ENCODE measurements at regions not wholly inside any gene's neighbourhood (a gene's known extent, or its start where the extent isn't known, plus 50 kb on each side); places are given as distances from the start of the nearest gene placed in this dataset.
"Not testable (repeated sequence)": the region's sequence is repeated elsewhere in the genome, so short reads cannot be mapped to it uniquely, and the experiment has no call there.

GRCh38 chr18:61669320-61669719 is 223.5 kb downstream of the RNF152 start:
- DNase-seq = no peak

GRCh38 chr18:61666876-61667590 is 225.8 kb downstream of the RNF152 start:
- DNase-seq = no peak

GRCh38 chr18:61664419-61665084 is 228.3 kb downstream of the RNF152 start:
- DNase-seq = no peak

GRCh38 chr18:61662726-61663125 is 230.1 kb downstream of the RNF152 start:
- no peak for DNase-seq

DNA sequence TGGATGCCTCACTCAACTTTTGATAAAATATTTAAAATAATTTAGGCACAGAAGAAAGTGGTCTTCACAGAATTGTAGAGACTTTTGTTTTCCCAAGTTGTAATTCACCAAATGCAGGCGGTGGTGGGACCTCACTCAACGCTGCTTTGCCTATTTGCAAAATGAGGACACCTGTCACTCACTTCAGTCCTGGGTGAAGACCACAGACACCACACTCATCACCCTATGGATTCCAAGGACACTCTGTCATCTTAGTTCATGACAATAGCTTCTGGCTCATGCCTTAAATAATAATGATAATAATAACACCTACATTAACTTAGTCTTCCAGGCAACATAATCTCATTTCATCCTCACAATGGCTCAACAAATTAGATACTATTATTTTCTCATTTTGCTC is 234.4 kb downstream of the RNF152 start:
- DNase-seq = no peak

- no peak for DNase-seq
Observed at GRCh38 chr18:61657066-61657732, 235.6 kb downstream of the RNF152 start.

GRCh38 chr18:61655630-61656029 is 237.2 kb downstream of the RNF152 start:
- no peak for DNase-seq

GRCh38 chr18:61653823-61654551 is 238.8 kb downstream of the RNF152 start:
- DNase-seq = no peak

GRCh38 chr18:61651880-61652268 is 240.9 kb downstream of the RNF152 start:
- DNase-seq = no peak

GRCh38 chr18:61651145-61651879 is 241.5 kb downstream of the RNF152 start:
- no peak for DNase-seq

DNA sequence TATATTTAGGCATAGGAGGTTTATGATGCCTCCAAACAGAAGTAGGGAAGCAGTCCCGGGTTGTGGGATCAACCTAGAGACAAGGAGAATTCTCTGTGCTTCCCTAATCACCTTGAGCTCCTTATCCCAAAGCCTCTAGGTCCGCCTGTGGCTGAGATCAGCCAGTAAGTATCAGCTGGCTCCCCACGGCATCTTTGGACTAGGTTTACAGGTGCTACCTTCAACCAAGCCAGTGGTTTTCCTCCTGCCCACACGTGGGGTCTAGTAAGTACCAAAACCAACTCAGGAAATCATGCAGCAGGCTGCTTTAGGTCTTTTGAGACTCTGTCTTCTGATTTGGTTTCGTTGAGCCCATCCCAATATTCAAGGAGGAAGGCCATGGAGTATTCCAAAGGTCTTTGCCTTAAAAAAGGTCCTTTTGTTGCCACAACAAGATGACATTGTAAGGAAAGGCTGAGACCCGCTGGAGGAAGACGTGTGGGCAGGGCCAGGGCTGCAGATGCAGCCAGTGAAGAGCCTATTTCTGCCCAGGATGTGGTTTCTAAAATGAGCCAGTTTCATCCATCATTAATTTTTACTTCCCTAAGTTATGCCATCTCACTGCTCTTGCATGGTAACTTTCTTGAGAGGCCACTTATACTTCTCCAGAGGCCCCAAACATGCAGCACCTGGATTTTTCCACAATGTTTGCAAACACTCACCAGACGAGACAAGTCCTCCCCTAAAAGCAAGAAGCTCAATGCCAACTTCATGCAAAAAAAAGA is 248.7 kb downstream of the RNF152 start:
- no peak for DNase-seq

- DNase-seq = no peak
Observed at GRCh38 chr18:61639886-61640285, 252.9 kb downstream of the RNF152 start.

DNA sequence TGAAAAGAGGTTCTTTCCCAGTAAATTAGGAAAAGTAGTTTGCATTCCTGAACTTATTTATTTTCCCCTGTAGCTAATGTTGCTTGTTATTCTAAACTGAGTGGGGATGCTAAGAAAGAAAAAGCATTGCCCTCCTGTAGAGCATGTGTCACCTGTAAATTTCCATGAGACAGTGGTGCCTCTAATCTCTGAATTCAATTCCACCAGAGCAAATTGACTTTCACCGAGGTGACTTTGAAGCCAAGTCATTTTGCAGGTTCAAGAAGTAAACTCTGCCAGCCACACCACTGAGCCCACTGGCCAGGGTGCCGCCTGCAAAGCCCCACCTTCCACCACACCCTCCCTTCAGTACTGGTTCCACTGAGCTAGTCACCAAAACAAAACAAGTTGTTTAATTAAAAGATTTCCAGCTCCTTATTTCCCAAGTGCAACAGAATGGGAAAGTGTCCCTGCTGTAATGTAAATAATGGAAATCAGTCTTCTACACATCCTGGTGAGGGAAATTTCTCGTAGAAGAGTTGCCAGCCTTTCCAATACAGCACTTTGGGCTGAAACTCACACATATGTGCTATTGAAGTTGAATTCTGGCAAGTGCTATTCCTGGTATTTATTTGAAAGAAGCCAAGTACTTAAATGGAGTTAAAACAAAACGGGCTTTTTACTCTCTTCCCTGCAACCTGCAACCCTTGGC is 254.8 kb downstream of the RNF152 start:
- no peak for DNase-seq

GRCh38 chr18:61637319-61637718 is 255.5 kb downstream of the RNF152 start:
- no peak for DNase-seq

DNA sequence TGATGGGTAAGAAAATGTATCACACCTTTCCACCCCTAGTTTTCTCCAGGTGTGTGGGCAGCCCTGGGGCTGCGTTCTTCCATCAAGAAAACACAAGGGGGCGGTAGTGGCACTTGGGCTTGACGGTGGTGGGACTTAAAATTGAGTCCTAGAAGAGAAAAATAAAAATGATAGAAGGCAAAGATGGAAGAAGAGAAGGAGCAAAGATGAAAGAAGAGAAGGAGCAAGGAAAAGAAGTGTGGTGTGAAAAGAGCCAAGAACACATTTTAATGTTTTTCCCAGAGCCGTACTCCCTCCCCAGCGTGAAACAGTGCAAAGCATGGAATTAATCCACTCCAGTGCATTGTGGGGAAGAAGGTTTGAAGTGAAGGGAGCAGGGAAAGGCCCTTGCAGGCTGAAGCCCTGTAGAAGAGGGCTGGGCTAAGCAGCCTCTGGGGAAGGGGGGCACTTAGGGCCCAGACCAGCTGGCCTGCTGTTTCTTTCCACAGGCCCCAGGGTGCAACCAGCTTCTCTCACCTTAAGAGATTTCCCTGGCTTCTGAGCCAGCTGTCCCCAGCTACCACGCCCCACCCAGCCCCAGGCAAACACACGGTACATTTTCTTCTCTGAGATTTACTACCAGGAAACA is 256.8 kb downstream of the RNF152 start:
- peak; percentile 1 to 48 for DNase-seq

DNA sequence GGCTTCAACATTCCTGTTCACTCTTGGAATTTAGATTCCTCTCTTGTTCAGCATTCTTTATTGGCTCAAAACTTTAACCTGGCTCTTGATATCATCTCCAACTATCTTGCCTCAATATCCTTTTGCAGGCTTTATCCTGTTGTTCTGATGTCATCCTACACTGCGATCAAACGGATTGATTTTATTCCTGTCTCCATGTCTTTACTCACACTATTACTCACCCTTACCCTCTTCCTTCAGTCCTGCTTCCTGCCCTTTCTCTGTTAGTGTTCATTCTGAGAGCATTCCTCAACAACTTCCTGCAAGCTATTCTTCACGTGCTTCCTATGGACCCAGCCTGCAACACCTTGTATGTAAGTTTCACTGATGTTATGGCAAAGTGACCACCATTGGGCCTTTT is 264.7 kb downstream of the RNF152 start:
- no peak for DNase-seq

DNA sequence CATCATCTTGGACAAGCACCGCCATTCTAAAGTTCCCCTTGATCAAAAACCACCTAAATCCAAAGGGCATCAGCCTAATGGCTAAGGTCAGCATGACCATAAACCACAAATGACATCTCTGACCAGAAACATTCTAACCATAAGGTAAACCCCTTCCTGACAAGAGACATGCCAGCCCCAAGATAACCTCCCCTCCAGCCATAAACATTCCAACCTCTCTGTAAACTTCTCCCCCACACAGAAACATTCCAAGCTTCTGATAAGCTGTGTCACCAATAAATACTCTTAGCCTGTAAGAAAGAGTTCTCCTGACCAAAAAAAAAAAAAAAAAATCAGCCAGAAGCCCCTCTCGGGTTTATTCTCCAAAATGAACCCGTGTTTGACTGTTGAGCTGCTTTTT is 268.2 kb downstream of the RNF152 start:
- not testable (repeated sequence) for DNase-seq

DNA sequence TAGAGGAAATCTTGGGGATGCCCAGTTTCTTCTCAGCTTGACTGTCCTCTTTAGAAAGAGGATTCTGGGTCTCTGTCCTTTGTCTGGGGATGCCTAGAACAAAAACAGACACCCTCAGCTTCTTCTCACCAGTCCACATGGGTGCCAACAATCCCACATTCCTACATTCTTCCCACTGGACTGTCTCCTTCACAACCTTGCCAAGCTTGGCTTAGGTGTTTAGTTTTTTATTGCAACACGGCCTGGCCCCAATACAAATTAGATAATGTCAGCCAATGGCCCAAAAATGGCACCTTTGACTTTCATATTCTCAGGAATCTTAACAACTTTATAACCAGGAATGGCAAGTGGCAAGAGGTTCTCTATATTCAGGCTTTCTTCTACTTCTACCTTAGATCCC is 273.0 kb downstream of the RNF152 start:
- no peak for DNase-seq

- DNase-seq = no peak
Observed at GRCh38 chr18:61618816-61619215, 274.0 kb downstream of the RNF152 start.

DNA sequence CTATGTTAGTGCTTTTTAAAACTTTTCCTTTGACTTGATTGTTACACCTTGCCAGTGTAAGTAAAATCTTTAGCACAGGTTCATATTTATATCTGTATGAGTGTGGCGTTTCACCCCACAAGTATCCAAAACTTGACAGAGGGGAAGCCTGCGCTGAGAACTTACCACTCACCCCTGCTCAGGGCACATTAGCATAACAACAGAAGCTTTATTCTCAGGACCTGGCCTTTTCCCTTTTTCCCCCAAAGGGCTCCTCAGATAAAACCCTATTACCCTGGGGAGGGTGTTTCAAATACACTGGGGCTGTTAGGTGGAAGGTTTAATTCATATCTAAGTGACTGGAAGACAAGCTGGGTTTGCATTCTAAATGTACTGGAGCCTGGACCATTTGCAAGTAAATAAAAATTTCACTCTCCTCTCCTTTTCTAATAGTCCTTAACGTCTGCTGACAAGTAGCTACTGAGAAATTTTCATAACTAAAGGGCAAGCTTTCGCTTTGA is 276.6 kb downstream of the RNF152 start:
- DNase-seq = no peak

GRCh38 chr18:61612517-61612916 is 279.3 kb downstream of the CDH20 start:
- DNase-seq = no peak

All from hippocampal formation (tissue), 2 donors.